Cardiac muscle cell (in vitro differentiated cells and primary cell): ENCODE measurements at regions not wholly inside any gene's neighbourhood (a gene's known extent, or its start where the extent isn't known, plus 50 kb on each side); places are given as distances from the start of the nearest gene placed in this dataset.
"Not testable (repeated sequence)": the region's sequence is repeated elsewhere in the genome, so short reads cannot be mapped to it uniquely, and the experiment has no call there.

Experiments used
- DNase-seq, 2 donors: peaks; one replicate each; pipeline versions ENCODE4 v3.0.0 to v3.0.0-alpha.2; 2010 to 2017; ENCODE audit warnings: low read depth in 1 of 2, low spot score in 1 of 2
- H3K27ac ChIP-seq: fragments of 200-600 bp; sonication (generic); 2 replicates; pipeline ENCODE4 v1.5.1; 2016
- H3K27me3 ChIP-seq: fragments of 200-600 bp; sonication (generic); 2 replicates; pipeline ENCODE4 v1.6.0; 2016; ENCODE audit warnings: control low read depth
- H3K36me3 ChIP-seq: fragments of 200-600 bp; sonication (generic); 2 replicates; pipeline ENCODE4 v1.5.1; 2016; ENCODE audit warnings: control low read depth
- H3K4me1 ChIP-seq: fragments of 200-600 bp; sonication (generic); 2 replicates; pipeline ENCODE4 v1.8.1; 2017; ENCODE audit warnings: low read depth, mild to moderate bottlenecking, mixed run types
- H3K4me3 ChIP-seq: fragments of 200-600 bp; sonication (generic); 2 replicates; pipeline ENCODE4 v1.5.1; 2016; ENCODE audit warnings: mild to moderate bottlenecking
- H3K9me3 ChIP-seq: fragments of 200-600 bp; sonication (generic); 2 replicates; pipeline ENCODE4 v1.5.1; 2017; ENCODE audit warnings: low read depth, mild to moderate bottlenecking, control low read depth
- TF ChIP-seq, protein P1 (sequence below): IDR thresholded peaks from 2 replicates; pipeline ENCODE4 v1.5.1; 2012; ENCODE audit warnings: low read depth, mild to moderate bottlenecking, low read length

DNA sequence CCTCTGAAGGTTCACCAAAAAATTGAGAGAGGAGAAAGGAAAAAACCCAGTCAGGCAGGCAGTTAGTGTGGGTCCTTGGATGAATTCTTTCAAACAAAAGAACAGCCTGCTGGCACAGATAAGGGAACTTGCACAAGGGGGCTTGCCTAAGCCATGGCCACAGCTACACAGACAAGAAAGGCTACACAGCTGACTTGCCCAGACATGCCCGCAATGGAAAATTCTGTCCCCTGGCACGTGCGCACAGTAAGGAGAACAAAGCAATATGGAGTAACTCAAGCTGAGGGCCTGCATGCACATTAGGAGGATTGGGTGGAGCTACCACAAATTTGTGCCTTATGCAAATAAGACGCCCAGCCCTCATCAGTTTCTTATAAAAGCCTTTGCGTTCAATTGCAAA lies 512.5 kb upstream of the HTR2C start:
- DNase-seq = no peak
- no peaks in the 10 kb centered on the region for H3K9me3 ChIP-seq
- H3K27me3 ChIP-seq = no peaks in the 10 kb centered on the region
- H3K36me3 ChIP-seq = no peaks in the 10 kb centered on the region
- H3K4me3 ChIP-seq = no peak overlapping the region
- H3K27ac ChIP-seq = no peak overlapping the region
- no peaks in the 10 kb centered on the region for H3K4me1 ChIP-seq
- TF ChIP-seq, protein P1, sequence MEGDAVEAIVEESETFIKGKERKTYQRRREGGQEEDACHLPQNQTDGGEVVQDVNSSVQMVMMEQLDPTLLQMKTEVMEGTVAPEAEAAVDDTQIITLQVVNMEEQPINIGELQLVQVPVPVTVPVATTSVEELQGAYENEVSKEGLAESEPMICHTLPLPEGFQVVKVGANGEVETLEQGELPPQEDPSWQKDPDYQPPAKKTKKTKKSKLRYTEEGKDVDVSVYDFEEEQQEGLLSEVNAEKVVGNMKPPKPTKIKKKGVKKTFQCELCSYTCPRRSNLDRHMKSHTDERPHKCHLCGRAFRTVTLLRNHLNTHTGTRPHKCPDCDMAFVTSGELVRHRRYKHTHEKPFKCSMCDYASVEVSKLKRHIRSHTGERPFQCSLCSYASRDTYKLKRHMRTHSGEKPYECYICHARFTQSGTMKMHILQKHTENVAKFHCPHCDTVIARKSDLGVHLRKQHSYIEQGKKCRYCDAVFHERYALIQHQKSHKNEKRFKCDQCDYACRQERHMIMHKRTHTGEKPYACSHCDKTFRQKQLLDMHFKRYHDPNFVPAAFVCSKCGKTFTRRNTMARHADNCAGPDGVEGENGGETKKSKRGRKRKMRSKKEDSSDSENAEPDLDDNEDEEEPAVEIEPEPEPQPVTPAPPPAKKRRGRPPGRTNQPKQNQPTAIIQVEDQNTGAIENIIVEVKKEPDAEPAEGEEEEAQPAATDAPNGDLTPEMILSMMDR = no peak

DNA sequence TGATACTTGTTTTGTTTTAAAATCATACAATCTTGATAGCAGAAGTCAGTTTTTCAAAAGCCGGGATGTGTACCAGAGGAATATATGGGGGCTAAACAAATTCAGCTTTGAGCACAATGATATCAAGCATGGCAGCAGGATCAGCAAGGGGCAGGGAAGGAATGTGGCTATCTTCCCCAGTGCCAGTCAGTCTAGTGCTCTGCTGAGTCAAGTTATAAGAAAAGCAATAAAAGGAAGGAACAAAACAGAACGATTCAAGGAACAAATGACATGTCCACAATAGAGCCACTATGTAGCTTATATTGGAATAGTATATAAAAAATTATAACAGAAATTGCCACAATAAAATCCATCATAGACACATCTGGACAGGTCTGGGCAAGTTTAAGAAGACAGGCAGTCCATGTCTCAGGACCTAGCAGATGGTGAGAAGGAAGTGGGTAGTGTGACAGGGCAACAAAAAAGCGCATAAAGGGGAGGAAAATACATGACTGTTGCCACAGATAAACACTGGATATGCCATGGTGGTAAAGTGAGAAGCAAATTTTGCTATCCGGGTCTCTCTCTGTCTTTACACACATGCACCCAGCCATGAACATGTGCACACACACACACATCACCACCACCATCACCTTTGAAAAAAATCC lies 518.2 kb upstream of the HTR2C start:
- no peaks in the 10 kb centered on the region for H3K9me3 ChIP-seq
- no peaks in the 10 kb centered on the region for H3K27me3 ChIP-seq
- DNase-seq = no peak
- H3K4me3 ChIP-seq = no peak overlapping the region
- H3K4me1 ChIP-seq = no peaks in the 10 kb centered on the region
- TF ChIP-seq, protein P1 = no peak
- H3K36me3 ChIP-seq = no peaks in the 10 kb centered on the region
- no peak overlapping the region for H3K27ac ChIP-seq

DNA sequence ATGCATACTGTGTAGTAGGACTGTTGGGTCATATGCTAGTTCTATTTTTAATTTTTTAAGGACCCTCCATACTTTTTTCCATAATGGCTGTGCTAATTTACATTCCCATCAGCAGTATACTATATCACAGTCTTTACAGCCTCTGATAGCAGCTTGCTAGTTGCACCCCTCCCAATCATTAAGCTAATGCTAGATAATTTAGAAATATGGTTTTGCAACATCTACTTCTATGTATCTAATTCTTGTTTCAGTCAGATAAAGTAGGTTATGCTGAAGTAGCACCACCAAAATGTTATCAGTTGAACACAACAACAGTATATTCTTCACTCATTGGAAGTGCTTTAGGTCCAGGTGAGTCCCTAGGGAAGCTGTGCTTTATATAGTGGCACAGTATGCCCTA lies 522.7 kb upstream of the HTR2C start:
- Histone ChIP-seq H3K27ac (no peak overlapping the region), H3K4me3 (no peak overlapping the region), H3K4me1 (no peaks in the 10 kb centered on the region), H3K36me3 (no peaks in the 10 kb centered on the region), H3K9me3 (no peaks in the 10 kb centered on the region), H3K27me3 (no peaks in the 10 kb centered on the region)
- no peak for DNase-seq
- TF ChIP-seq, protein P1 = no peak

DNA sequence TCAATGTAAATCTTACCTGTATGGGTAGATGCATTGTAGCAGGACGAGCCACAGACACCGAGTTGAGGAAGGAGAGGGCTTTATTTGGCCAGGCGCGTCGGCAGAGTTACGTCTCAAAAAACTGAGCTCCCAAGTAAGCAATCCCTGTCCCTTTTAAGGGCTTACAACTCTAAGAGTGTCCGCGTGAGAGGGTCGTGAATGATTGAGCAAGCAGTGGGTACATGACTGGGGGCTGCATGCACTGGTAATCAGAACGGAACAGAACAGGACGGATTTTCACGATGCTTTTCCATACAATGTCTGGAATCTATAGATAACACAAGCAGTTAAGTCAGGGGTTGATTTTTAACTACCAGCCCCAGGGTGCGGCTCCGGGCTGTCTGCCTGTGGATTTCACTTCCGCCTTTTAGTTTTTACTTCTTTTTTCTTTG lies 524.9 kb upstream of the HTR2C start:
- TF ChIP-seq, protein P1 = no peak
- Histone ChIP-seq H3K27ac (no peak overlapping the region), H3K4me1 (no peaks in the 10 kb centered on the region), H3K4me3 (no peak overlapping the region), H3K27me3 (no peaks in the 10 kb centered on the region), H3K36me3 (no peaks in the 10 kb centered on the region), H3K9me3 (no peaks in the 10 kb centered on the region)
- DNase-seq = no peak

DNA sequence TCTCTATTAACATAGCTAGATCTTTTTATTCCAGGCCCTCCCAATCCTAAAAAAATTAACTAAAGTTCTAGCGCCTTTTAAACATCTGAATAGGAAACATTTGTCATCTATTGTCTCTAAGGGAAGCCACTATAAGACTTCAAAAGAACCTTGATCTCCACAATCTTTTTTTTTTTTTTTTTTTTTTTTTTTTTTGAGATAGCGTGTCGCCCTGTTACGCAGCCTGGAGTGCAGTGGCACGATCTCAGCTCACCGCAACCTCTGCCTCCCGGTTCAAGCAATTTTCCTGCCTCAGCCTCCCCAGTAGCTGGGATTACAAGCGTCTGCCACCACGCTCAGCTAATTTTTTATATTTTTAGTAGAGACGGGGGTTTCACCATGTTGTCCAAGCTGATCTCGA lies 526.5 kb upstream of the HTR2C start:
- H3K4me3 ChIP-seq, H3K36me3 ChIP-seq, H3K4me1 ChIP-seq, DNase-seq, H3K27ac ChIP-seq, H3K27me3 ChIP-seq, H3K9me3 ChIP-seq: not testable (repeated sequence)

DNA sequence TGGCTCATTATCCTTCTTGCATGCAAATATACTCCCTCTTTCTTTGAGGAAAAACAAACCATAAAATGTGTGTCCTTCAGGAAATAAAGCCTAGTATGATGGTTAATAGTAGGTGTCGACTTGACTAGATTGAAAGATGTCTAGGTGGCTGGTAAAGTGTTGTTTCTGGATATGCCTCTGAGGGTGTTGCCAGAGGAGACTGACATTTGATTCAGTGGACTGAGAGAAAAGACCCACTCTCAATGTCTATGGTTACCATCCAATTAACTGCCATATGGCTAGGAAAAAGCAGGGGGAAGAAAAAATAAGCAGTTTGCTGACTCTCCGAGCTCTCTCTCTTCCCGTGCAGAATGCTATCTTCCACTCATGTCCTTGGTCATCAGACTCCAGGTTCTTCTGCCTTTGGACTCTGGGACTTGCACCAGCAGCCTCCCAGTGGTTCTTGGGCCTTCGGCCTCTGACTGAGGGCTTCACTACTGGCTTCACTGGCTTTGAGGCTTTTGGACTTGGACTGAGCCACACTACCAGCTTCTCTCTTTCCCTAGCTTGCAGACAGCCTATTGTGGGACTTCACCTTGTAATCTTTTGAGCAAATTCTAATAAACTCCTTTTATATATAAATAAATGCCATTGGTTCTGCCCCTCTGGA lies 532.1 kb upstream of the HTR2C start:
- no peaks in the 10 kb centered on the region for H3K4me1 ChIP-seq
- H3K9me3 ChIP-seq = no peaks in the 10 kb centered on the region
- TF ChIP-seq, protein P1 = no peak
- H3K4me3 ChIP-seq = no peak overlapping the region
- no peaks in the 10 kb centered on the region for H3K27me3 ChIP-seq
- no peak overlapping the region for H3K27ac ChIP-seq
- no peaks in the 10 kb centered on the region for H3K36me3 ChIP-seq
- no peak for DNase-seq
